ENCODE measurements at regions not wholly inside any gene's neighbourhood (a gene's known extent, or its start where the extent isn't known, plus 50 kb on each side); places are given as distances from the start of the nearest gene placed in this dataset.

DNA sequence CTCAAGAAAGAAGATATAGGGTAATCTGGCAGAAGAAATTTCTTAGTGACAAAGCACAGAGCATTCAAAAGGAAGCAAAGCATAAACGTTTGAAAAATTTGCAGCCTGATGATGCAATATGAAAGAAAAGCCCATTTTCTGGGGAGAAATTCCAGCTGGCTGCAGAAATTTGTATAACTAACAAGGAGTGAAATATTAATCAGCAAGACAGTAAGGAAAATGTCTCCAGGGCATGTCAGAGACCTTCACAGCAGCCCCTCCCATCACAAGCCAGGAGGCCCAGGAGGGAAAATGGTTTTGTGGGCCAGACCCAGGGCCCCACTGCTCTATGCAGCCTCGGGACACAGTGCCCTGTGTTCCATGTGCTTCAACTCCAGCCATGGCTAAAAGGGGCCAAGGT is 359.4 kb downstream of the HINT1 start:
- no peak overlapping the region for H3K27ac ChIP-seq (ENCODE audit: low read depth, low read length)
- H3K36me3 ChIP-seq (ENCODE audit: control insufficient read depth in 1 of 2, insufficient read depth in 2 of 2, low read length in 2 of 2): no peaks in the 10 kb centered on the region
- DNase-seq (ENCODE audit: low read depth, low spot score) (no peak), ATAC-seq (no peak)
- RAD21 ChIA-PET (ENCODE audit: low non-redundant PET in 1 of 2, low total read pairs in 2 of 2, uncharacterized antibody in 2 of 2, unreplicated experiment in 2 of 2): no interaction called here
- TF ChIP-seq, protein P1, sequence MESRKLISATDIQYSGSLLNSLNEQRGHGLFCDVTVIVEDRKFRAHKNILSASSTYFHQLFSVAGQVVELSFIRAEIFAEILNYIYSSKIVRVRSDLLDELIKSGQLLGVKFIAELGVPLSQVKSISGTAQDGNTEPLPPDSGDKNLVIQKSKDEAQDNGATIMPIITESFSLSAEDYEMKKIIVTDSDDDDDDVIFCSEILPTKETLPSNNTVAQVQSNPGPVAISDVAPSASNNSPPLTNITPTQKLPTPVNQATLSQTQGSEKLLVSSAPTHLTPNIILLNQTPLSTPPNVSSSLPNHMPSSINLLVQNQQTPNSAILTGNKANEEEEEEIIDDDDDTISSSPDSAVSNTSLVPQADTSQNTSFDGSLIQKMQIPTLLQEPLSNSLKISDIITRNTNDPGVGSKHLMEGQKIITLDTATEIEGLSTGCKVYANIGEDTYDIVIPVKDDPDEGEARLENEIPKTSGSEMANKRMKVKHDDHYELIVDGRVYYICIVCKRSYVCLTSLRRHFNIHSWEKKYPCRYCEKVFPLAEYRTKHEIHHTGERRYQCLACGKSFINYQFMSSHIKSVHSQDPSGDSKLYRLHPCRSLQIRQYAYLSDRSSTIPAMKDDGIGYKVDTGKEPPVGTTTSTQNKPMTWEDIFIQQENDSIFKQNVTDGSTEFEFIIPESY (IDR thresholded peaks at IDR 0.05; ENCODE audit: extremely low read depth, insufficient replicate concordance, low read length): no peak
- no peak for TF ChIP-seq POLR2A (IDR thresholded peaks at IDR 0.05; ENCODE audit: borderline replicate concordance, extremely low read depth, insufficient read depth, insufficient read length)
- TF ChIP-seq ZNF274 (IDR thresholded peaks at IDR 0.05; ENCODE audit: low read depth, low read length): no peak
- no peak for TF ChIP-seq TCF7L2 (IDR thresholded peaks at IDR 0.05; ENCODE audit: borderline replicate concordance, extremely low read depth, insufficient read depth, insufficient read length)
- CTCF ChIA-PET: no interaction called here
- BruUV-seq (replicated peaks): no TSS peak
- intact Hi-C loops (cut with micrococcal nuclease): no loop called here
- H2AFZ ChIP-seq (ENCODE audit: low read depth, low read length, poor library complexity, severe bottlenecking): no peak overlapping the region
- no peaks in the 10 kb centered on the region for H3K79me2 ChIP-seq (ENCODE audit: insufficient read depth, low read length)
- H3K9ac ChIP-seq (ENCODE audit: low read length): no peak overlapping the region
- no peaks in the 10 kb centered on the region for H3K9me2 ChIP-seq (ENCODE audit: insufficient read depth)
- POLR2A ChIA-PET: no interaction called here
- no peaks in the 10 kb centered on the region for H3K4me1 ChIP-seq (ENCODE audit: control insufficient read depth in 1 of 2, insufficient read depth in 2 of 2, low read length in 2 of 2)
- no peaks in the 10 kb centered on the region for H3K27me3 ChIP-seq (ENCODE audit: insufficient read depth, low read length)
- no peak overlapping the region for H3K4me3 ChIP-seq (replicated peaks in 1 of 2; ENCODE audit: low read depth in 1 of 2, low read length in 2 of 2)
- no peak overlapping the region for H3K4me2 ChIP-seq (ENCODE audit: low read length)
- H3K9me3 ChIP-seq (ENCODE audit: control insufficient read depth in 1 of 2, insufficient read depth in 1 of 2, low read depth in 1 of 2, low read length in 2 of 2): no peaks in the 10 kb centered on the region
- no peaks in the 10 kb centered on the region for H4K20me1 ChIP-seq (ENCODE audit: insufficient read depth)

DNA sequence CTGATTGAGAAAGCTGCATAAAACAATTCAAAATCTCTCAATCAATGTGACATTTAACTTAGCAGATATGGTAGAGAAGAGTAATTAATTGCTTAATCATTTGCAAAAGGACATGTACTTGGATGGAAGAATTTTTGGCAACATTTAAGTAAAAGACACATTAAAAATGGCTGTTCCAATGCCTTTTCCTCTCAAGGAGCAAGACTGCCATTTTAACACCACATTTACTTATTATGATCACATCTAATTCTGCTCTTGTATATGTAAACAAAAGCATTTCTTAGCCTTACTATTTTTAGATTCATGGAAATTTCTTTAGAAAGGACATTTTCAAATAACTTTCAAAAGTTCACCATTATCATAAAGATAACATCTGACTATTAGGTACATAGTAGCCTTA is 360.0 kb downstream of the HINT1 start:
- DNase-seq (ENCODE audit: low read depth, low spot score): no peak
- H3K27me3 ChIP-seq (ENCODE audit: insufficient read depth, low read length): no peaks in the 10 kb centered on the region
- no peaks in the 10 kb centered on the region for H3K79me2 ChIP-seq (ENCODE audit: insufficient read depth, low read length)
- no peaks in the 10 kb centered on the region for H4K20me1 ChIP-seq (ENCODE audit: insufficient read depth)
- intact Hi-C loops (cut with micrococcal nuclease): no loop called here
- POLR2A ChIA-PET: no interaction called here
- no peaks in the 10 kb centered on the region for H3K9me2 ChIP-seq (ENCODE audit: insufficient read depth)
- H3K4me1 ChIP-seq (ENCODE audit: control insufficient read depth in 1 of 2, insufficient read depth in 2 of 2, low read length in 2 of 2): no peaks in the 10 kb centered on the region
- no peak overlapping the region for H3K9ac ChIP-seq (ENCODE audit: low read length)
- H3K4me2 ChIP-seq (ENCODE audit: low read length): no peak overlapping the region
- RAD21 ChIA-PET (ENCODE audit: low non-redundant PET in 1 of 2, low total read pairs in 2 of 2, uncharacterized antibody in 2 of 2, unreplicated experiment in 2 of 2): no interaction called here
- no peaks in the 10 kb centered on the region for H3K9me3 ChIP-seq (ENCODE audit: control insufficient read depth in 1 of 2, insufficient read depth in 1 of 2, low read depth in 1 of 2, low read length in 2 of 2)
- no peak overlapping the region for H3K27ac ChIP-seq (ENCODE audit: low read depth, low read length)
- CTCF ChIA-PET: no interaction called here
- BruUV-seq (replicated peaks): no TSS peak
- H3K36me3 ChIP-seq (ENCODE audit: control insufficient read depth in 1 of 2, insufficient read depth in 2 of 2, low read length in 2 of 2): no peaks in the 10 kb centered on the region
- no peak for ATAC-seq
- H2AFZ ChIP-seq (ENCODE audit: low read depth, low read length, poor library complexity, severe bottlenecking): no peak overlapping the region
- no peak overlapping the region for H3K4me3 ChIP-seq (replicated peaks in 1 of 2; ENCODE audit: low read depth in 1 of 2, low read length in 2 of 2)
- TF ChIP-seq, protein P2, sequence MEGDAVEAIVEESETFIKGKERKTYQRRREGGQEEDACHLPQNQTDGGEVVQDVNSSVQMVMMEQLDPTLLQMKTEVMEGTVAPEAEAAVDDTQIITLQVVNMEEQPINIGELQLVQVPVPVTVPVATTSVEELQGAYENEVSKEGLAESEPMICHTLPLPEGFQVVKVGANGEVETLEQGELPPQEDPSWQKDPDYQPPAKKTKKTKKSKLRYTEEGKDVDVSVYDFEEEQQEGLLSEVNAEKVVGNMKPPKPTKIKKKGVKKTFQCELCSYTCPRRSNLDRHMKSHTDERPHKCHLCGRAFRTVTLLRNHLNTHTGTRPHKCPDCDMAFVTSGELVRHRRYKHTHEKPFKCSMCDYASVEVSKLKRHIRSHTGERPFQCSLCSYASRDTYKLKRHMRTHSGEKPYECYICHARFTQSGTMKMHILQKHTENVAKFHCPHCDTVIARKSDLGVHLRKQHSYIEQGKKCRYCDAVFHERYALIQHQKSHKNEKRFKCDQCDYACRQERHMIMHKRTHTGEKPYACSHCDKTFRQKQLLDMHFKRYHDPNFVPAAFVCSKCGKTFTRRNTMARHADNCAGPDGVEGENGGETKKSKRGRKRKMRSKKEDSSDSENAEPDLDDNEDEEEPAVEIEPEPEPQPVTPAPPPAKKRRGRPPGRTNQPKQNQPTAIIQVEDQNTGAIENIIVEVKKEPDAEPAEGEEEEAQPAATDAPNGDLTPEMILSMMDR (IDR thresholded peaks at IDR 0.05 in 2 of 3, conservative IDR thresholded peaks at IDR 0.05 in 1 of 3; ENCODE audit: borderline replicate concordance in 1 of 3, insufficient read depth in 1 of 3, low read depth in 2 of 3, low read length in 2 of 3): no peak
- TF ChIP-seq POLR2AphosphoS5 (IDR thresholded peaks at IDR 0.05; ENCODE audit: low read depth, low read length): no peak
- TF ChIP-seq EZH2 (IDR thresholded peaks at IDR 0.05): no peak
- TF ChIP-seq TCF7L2 (IDR thresholded peaks at IDR 0.05; ENCODE audit: borderline replicate concordance, extremely low read depth, insufficient read depth, insufficient read length): no peak
- TF ChIP-seq, protein P1 (IDR thresholded peaks at IDR 0.05; ENCODE audit: extremely low read depth, insufficient replicate concordance, low read length): no peak

Data from HCT116 (cell line).